K562 (cell line): ENCODE measurements at regions not wholly inside any gene's neighbourhood (a gene's known extent, or its start where the extent isn't known, plus 50 kb on each side); places are given as distances from the start of the nearest gene placed in this dataset.

Experiments
- ATAC-seq: fragments of 200-7000 bp; cut with Tn5 transposase; 3 replicates; pipeline ENCODE4 v1.9.1; 2020; ENCODE audit warnings: moderate library complexity
- BruUV-seq: library from RNA; stranded (reverse); fragments of 400-500 nt; replicated peaks from 2 replicates; lab custom pipeline; 2021; lab: Mats Ljungman, UMichigan
- CTCF ChIA-PET: fragments of 300-600 bp; formaldehyde crosslinking; extraction: SDS; loops from one replicate; lab custom pipeline; 2021; ENCODE audit warnings: low intra/inter-chr PET ratio; lab: Yijun Ruan, JAX
- POLR2A ChIA-PET: fragments of 300-600, 350-650 bp; sonication (Branson Sonifier 250); formaldehyde crosslinking; extraction: SDS; loops from one replicate; lab custom pipeline; 2021; ENCODE audit warnings: antibody characterized with exemption, inconsistent platforms; lab: Yijun Ruan, JAX
- DNase-seq, 4 experiments: peaks; one replicate each; pipeline versions ENCODE4 v3.0.0 to v3.0.0-alpha.2; 2011 to 2018; ENCODE audit warnings: low spot score in 3 of 4, mixed read lengths in 3 of 4; ENCODE audit errors: extremely low read depth in 1 of 4
- FAIRE-seq: peaks from 2 replicates; lab custom pipeline; 2011; peaks lifted over from hg19 to GRCh38; lab: Jason Lieb, UNC
- H2AFZ ChIP-seq: 2 replicates; pipeline ENCODE4 v1.6.0; 2011; ENCODE audit warnings: low read depth, low read length, control low read depth, inconsistent platforms
- H3K27ac ChIP-seq: fragments of 200-600 bp; 3 replicates; pipeline ENCODE4 v1.8.0; 2011; ENCODE audit warnings: low read depth, mild to moderate bottlenecking, control low read depth, inconsistent platforms, low read length, moderate library complexity, mixed read lengths; ENCODE audit errors: extremely low read depth
- H3K27me3 ChIP-seq, 2 experiments: fragments of 300-600 bp in 1 of 2; 2 replicates in 1 of 2; 3 replicates in 1 of 2; pipeline versions ENCODE4 v1.6.0 to v1.8.0; 2011; ENCODE audit warnings: inconsistent platforms in 2 of 2, low read length in 2 of 2, mild to moderate bottlenecking in 1 of 2, mixed read lengths in 1 of 2, moderate library complexity in 1 of 2; ENCODE audit not compliant: control insufficient read depth in 2 of 2, insufficient read depth in 2 of 2
- H3K36me3 ChIP-seq: fragments of 300-600 bp; 3 replicates; pipeline ENCODE4 v1.8.0; 2011; ENCODE audit warnings: mild to moderate bottlenecking, low read length, inconsistent platforms; ENCODE audit not compliant: control insufficient read depth, insufficient read depth
- H3K4me1 ChIP-seq, 2 experiments: fragments of 200-600 bp in 1 of 2; replicated peaks in 1 of 2; 2 replicates in 1 of 2; 3 replicates in 1 of 2; pipeline versions ENCODE4 v1.5.1 to v1.8.0; 2011; ENCODE audit warnings: inconsistent platforms in 2 of 2, low read length in 2 of 2, mild to moderate bottlenecking in 1 of 2, mixed read lengths in 1 of 2, moderate library complexity in 1 of 2; ENCODE audit not compliant: control insufficient read depth in 2 of 2, insufficient read depth in 2 of 2
- H3K4me2 ChIP-seq: 2 replicates; pipeline ENCODE4 v1.6.1; 2011; ENCODE audit warnings: low read length, control low read depth, inconsistent platforms, mixed read lengths; ENCODE audit not compliant: insufficient read depth
- H3K4me3 ChIP-seq: fragments of 200-600 bp; sonication (generic), shearing (Covaris generic); 2 replicates; pipeline ENCODE4 v1.5.1; 2016; ENCODE audit warnings: control low read depth, inconsistent platforms
- H3K79me2 ChIP-seq: fragments of 200-600 bp; 3 replicates; pipeline ENCODE4 v1.8.0; 2011; ENCODE audit warnings: low read length, inconsistent platforms; ENCODE audit not compliant: control insufficient read depth, insufficient read depth
- H3K9ac ChIP-seq, 2 experiments: 2 replicates each; pipeline versions ENCODE4 v1.6.0 to v1.6.1; 2011; ENCODE audit warnings: low read depth in 2 of 2, low read length in 2 of 2, control low read depth in 1 of 2, inconsistent platforms in 1 of 2, mild to moderate bottlenecking in 1 of 2, mixed read lengths in 1 of 2; ENCODE audit not compliant: insufficient read depth in 1 of 2
- H3K9me1 ChIP-seq: one replicate; pipeline ENCODE4 v1.6.0; 2011; ENCODE audit warnings: inconsistent platforms, mild to moderate bottlenecking, low read length, moderate library complexity; ENCODE audit not compliant: control insufficient read depth, insufficient read depth
- H3K9me3 ChIP-seq: replicated peaks from 2 replicates; pipeline ENCODE4 v1.5.1; 2011; ENCODE audit warnings: low read depth, low read length, inconsistent platforms; ENCODE audit not compliant: control insufficient read depth, insufficient read depth
- H4K20me1 ChIP-seq: replicated peaks from 2 replicates; pipeline ENCODE4 v1.6.1; 2011; ENCODE audit warnings: low read length, inconsistent platforms, mixed read lengths; ENCODE audit not compliant: control insufficient read depth, insufficient read depth
- CCAR2 ChIP-seq: fragments of 200-400 bp; formaldehyde crosslinking; IDR thresholded peaks from 2 replicates; pipeline ENCODE4 v1.6.1; 2017; ENCODE audit warnings: mild to moderate bottlenecking, low read depth, low read length
- ESRRB ChIP-seq: fragments of 250-450 bp; sonication (Bioruptor Pico); IDR thresholded peaks from 2 replicates; pipeline ENCODE4 v1.5.0; 2020; ENCODE audit warnings: mild to moderate bottlenecking, moderate library complexity, borderline replicate concordance
- FIP1L1 ChIP-seq: fragments of 200-400 bp; formaldehyde crosslinking; IDR thresholded peaks from 2 replicates; pipeline ENCODE4 v1.6.1; 2018; ENCODE audit warnings: mild to moderate bottlenecking, low read depth, low read length; ENCODE audit not compliant: poor library complexity, severe bottlenecking
- XRCC3 ChIP-seq: fragments of 450-650 bp; IDR thresholded peaks from 2 replicates; pipeline ENCODE4 v1.6.1; 2017; ENCODE audit warnings: mild to moderate bottlenecking, moderate library complexity
- ZFX ChIP-seq: sonication (generic); formaldehyde crosslinking; IDR thresholded peaks from 2 replicates; pipeline ENCODE4 v1.8.0; 2022; ENCODE audit warnings: mild to moderate bottlenecking, missing genetic modification reagents, moderate library complexity
- ZNF184 ChIP-seq: sonication (generic); formaldehyde crosslinking; IDR thresholded peaks from 2 replicates; pipeline ENCODE4 v1.5.0; 2020; ENCODE audit warnings: missing genetic modification reagents
- WGBS: fragments of 100-300 bp; shearing (Covaris generic); methylation state at CpG from one replicate; pipeline ENCODE4 v1.1.6; 2016; ENCODE audit warnings: low coverage, mixed read lengths; ENCODE audit not compliant: insufficient coverage; ENCODE audit errors: missing lambda C conversion rate; 5-methylcytosine and 5-hydroxymethylcytosine counted together
- in situ Hi-C: fragments of 300-500 bp; cut with MboI; formaldehyde crosslinking; loops from 4 replicates; pipeline ENCODE4 v1.15.0; 2018; ENCODE audit warnings: inconsistent platforms, mixed read lengths
- intact Hi-C: fragments of 100-400 bp; cut with micrococcal nuclease; formaldehyde crosslinking; loops from 2 replicates; pipeline ENCODE4 v1.14.2; 2022
- TF ChIP-seq, protein P1 (sequence below): fragments of 250-450 bp; sonication (Bioruptor Pico); IDR thresholded peaks from 2 replicates; pipeline ENCODE4 v1.4.0; 2020; ENCODE audit warnings: mild to moderate bottlenecking
- TF ChIP-seq, protein P2 (sequence below): sonication (generic); formaldehyde crosslinking; IDR thresholded peaks from 2 replicates; pipeline ENCODE4 v1.8.1; 2022; ENCODE audit warnings: missing genetic modification reagents
- TF ChIP-seq, protein P3 (sequence below): IDR thresholded peaks from 2 replicates; pipeline ENCODE4 v1.6.1; 2012; ENCODE audit warnings: low read depth, low read length, improper control_type of control experiment, borderline replicate concordance

DNA sequence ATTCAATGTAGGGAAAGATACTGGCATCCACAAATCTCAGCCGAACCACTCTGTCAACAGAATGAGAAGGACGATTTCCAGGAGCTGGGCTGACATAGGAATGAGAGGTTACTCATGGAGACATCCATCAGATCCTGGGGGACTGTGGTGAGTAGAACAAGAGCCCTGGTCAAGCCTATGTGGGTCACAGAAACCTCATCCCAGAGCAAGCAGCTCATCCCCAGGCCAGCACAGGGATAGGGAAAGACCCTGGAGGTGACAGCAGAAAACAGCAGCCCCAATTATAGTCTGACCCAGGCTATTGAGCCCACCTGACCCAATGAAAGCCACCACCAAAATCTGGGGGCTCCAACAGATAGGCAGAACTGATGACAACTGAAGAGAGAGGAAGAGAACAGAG, 128.0 kb upstream of the SERPIND1 start (continued):
- TF ChIP-seq, protein P1, sequence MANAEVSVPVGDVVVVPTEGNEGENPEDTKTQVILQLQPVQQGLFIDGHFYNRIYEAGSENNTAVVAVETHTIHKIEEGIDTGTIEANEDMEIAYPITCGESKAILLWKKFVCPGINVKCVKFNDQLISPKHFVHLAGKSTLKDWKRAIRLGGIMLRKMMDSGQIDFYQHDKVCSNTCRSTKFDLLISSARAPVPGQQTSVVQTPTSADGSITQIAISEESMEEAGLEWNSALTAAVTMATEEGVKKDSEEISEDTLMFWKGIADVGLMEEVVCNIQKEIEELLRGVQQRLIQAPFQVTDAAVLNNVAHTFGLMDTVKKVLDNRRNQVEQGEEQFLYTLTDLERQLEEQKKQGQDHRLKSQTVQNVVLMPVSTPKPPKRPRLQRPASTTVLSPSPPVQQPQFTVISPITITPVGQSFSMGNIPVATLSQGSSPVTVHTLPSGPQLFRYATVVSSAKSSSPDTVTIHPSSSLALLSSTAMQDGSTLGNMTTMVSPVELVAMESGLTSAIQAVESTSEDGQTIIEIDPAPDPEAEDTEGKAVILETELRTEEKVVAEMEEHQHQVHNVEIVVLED (CRISPR knock-in tag) = no peak

DNA sequence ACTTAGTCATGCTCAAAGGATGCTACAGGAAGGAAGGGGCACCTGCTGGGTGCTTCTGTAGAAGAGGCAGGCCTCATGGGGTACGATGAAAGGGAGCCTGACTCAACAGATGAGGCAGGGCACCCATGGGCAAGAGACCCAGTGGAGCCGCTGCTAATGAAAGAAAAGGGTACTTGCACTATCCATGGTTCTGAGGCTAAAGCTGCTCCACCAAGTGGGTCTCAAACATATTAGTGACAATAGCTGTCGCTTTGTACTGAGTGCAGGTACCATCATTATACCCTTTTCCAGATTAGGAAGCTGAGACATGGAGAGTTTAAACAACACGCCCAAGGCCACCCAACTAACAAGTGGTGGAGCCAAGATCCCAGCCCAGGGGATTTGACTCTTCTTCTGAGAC, 127.5 kb upstream of the SERPIND1 start:
- ChIA-PET POLR2A (interaction anchor here (0.7 to 5.0 kb wide), 8 partner anchors 9 to 471 kb away, joined by 3 to 41 read pairs (median 6); no protein-coding TSS in a partner anchor), CTCF (no interaction called here)
- no peaks in the 10 kb centered on the region for H3K36me3 ChIP-seq
- DNase-seq (no peak), FAIRE-seq (no peak), ATAC-seq (no peak)
- in situ Hi-C loops (no loop called here), intact Hi-C loops (no loop called here)
- no peak overlapping the region for H3K27ac ChIP-seq
- H3K9me1 ChIP-seq = no peaks in the 10 kb centered on the region
- no peak overlapping the region for H3K4me2 ChIP-seq
- H3K9ac ChIP-seq = no peak overlapping the region
- H3K9me3 ChIP-seq = no peaks in the 10 kb centered on the region
- no peaks in the 10 kb centered on the region for H3K79me2 ChIP-seq
- H3K4me3 ChIP-seq = no peak overlapping the region
- no peaks in the 10 kb centered on the region for H3K4me1 ChIP-seq
- peaks cover 54 to 65% of the 10 kb centered on the region in 2 experiments for H3K27me3 ChIP-seq
- no TSS peak for BruUV-seq
- 5% methylated on average over 4 of the region's 4 CpGs for whole genome bisulfite sequencing
- H2AFZ ChIP-seq = no peak overlapping the region
- peaks cover 7% of the 10 kb centered on the region; the same call in 1 of the 2 replicates for H4K20me1 ChIP-seq
- 0 out of 2 replicates have a peak, but pooled peaks have one; percentile 30 for TF ChIP-seq ZNF184 (CRISPR knock-in tag)
- TF ChIP-seq FIP1L1 = no peak
- no peak for TF ChIP-seq ZFX (CRISPR knock-in tag)
- no peak for TF ChIP-seq CCAR2
- TF ChIP-seq, protein P2, sequence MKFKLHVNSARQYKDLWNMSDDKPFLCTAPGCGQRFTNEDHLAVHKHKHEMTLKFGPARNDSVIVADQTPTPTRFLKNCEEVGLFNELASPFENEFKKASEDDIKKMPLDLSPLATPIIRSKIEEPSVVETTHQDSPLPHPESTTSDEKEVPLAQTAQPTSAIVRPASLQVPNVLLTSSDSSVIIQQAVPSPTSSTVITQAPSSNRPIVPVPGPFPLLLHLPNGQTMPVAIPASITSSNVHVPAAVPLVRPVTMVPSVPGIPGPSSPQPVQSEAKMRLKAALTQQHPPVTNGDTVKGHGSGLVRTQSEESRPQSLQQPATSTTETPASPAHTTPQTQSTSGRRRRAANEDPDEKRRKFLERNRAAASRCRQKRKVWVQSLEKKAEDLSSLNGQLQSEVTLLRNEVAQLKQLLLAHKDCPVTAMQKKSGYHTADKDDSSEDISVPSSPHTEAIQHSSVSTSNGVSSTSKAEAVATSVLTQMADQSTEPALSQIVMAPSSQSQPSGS (CRISPR knock-in tag) = 0 out of 2 replicates have a peak, but pooled peaks have one; percentile 36
- TF ChIP-seq, protein P3, sequence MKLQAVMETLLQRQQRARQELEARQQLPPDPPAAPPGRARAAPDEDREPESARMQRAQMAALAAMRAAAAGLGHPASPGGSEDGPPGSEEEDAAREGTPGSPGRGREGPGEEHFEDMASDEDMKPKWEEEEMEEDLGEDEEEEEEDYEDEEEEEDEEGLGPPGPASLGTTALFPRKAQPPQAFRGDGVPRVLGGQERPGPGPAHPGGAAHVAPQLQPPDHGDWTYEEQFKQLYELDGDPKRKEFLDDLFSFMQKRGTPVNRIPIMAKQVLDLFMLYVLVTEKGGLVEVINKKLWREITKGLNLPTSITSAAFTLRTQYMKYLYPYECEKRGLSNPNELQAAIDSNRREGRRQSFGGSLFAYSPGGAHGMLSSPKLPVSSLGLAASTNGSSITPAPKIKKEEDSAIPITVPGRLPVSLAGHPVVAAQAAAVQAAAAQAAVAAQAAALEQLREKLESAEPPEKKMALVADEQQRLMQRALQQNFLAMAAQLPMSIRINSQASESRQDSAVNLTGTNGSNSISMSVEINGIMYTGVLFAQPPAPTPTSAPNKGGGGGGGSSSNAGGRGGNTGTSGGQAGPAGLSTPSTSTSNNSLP = no peak
- TF ChIP-seq XRCC3 = no peak
- TF ChIP-seq ESRRB (CRISPR knock-in tag) = no peak
